GM19468 (cell line): ENCODE measurements at regions not wholly inside any gene's neighbourhood (a gene's known extent, or its start where the extent isn't known, plus 50 kb on each side); places are given as distances from the start of the nearest gene placed in this dataset.
"Not testable (repeated sequence)": the region's sequence is repeated elsewhere in the genome, so short reads cannot be mapped to it uniquely, and the experiment has no call there.

Source experiments
- ATAC-seq: cut with Tn5 transposase; IDR thresholded peaks from one replicate; pipeline ENCODE4 v1.9.1; 2021; ENCODE audit warnings: mild to moderate bottlenecking, moderate library complexity, moderate number of reproducible peaks; ENCODE audit not compliant: unreplicated experiment; ENCODE audit errors: extremely low read depth

GRCh38 chr15:96052154-96052553 is 278.3 kb upstream of the NR2F2 start:
- no peak for ATAC-seq

DNA sequence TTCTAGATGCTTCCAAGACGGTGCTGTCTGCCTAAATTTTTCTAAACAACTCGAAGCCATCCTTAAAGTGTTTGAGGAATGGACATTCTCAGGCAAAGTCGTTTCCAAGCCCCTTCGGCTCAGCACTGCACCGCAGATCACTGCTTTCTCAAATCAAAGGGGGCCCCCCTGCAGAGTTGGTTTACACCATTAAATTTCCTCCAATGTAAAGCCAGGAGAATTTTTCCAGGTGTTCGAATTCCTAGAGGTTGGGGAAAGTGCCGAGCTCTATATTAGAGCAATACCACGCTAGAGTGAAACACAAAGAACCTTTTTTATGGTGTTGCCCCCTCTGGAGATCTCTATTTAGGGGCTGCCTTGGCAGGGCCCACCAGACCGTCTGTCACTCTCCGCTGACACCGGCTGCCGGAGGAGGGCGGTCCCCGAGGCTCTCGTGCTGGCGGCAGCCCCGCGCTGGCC is 277.9 kb upstream of the NR2F2 start:
- no peak for ATAC-seq

GRCh38 chr15:96053031-96053780 is 277.3 kb upstream of the NR2F2 start:
- no peak for ATAC-seq

GRCh38 chr15:96053781-96054428 is 276.6 kb upstream of the NR2F2 start:
- ATAC-seq: no peak

GRCh38 chr15:96054621-96055020 is 275.9 kb upstream of the NR2F2 start:
- ATAC-seq: no peak

GRCh38 chr15:96058103-96058851 is 272.2 kb upstream of the NR2F2 start:
- ATAC-seq: peak; percentile 36

GRCh38 chr15:96058852-96059103 is 271.7 kb upstream of the NR2F2 start:
- not testable (repeated sequence) for ATAC-seq

- not testable (repeated sequence) for ATAC-seq
Measured at GRCh38 chr15:96060591-96060990, 269.9 kb upstream of the NR2F2 start.

GRCh38 chr15:96064351-96064756 is 266.1 kb upstream of the NR2F2 start:
- no peak for ATAC-seq

DNA sequence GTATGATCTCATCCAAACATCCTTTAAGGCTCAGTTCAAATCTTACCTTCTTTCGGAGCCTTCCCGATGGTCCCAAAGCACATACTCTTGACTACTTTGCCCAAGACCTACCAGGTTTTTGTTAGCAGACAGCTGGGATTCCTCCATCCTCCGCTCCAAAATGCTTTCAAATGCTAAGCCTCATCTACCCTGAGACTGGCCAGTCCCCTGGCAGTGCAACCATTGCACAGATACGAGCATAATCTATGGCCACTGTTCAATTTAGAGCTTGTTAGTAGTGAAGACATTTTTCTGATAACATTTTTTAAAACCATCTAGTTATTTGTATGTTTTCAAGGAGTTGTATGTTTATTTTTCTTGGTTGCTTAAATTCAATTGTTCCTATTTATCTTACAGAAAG is 264.4 kb upstream of the NR2F2 start:
- ATAC-seq: no peak

DNA sequence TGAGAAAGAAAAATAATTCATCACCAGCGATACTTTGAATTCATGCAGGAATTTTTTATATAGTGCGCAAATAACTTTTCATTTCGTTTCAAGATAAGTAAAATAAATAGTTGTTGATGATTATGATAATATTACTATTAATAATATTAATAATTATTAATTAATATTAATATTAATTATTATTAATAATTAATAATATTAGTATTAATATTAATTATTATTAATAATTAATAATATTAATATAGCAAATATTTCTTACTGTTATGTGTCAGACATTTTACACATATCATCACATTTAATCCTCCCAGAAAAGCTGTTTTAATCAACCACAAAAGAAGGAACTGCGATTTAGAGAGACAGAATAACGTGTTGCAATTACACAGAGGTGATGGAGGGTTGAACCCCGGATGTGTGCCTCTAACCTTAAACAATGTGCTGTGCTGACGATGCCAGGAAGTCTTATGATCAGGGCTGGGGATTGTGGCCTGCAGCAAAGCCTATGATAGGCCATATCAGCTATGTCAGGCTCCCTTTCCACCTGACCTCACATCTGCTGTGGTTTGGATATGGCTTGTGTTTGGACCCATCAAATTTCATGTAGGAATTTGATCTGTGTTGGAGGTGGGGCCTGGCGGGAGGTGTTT is 263.5 kb upstream of the NR2F2 start:
- ATAC-seq: no peak

GRCh38 chr15:96067677-96068076 is 262.8 kb upstream of the NR2F2 start:
- no peak for ATAC-seq

- ATAC-seq: no peak
Measured at GRCh38 chr15:96068897-96069296, 261.6 kb upstream of the NR2F2 start.

DNA sequence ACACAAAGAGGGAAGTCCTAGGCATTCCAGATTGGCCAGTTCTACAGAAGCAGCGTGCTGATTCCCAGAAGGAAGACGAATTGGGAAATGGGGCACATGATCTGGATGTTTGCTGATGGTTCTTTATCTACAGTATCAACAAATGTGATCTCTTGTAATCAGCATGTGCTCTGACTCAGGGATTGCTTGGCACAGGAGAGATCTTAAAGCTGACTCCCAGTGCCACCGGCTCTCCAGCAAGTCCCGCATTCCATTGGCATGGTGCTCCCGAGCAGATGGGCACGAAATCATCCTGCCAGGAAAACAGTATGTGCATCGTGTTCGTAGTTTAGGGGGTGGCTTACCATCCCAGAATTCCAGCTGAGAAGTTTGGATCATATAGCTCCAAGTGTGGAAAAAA is 259.9 kb upstream of the NR2F2 start:
- ATAC-seq: no peak

DNA sequence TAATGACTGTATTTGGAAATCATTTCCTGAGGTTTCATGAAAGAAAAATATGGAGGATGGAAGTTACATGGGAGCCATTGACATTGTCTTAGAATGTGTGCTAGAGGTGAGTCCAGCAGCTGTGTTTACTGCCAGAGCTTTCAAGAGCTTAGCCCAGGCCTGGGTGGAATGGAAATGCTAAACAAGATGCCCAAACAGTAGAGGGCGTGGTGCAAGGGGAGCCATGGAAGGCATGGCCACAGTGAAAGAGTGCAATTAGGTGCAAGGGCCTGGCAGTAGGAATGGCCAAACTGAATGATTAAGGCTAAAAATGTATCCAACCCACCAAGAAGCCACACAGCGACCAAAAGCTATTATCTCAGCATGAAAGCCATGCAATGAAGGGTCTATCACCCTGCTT is 257.7 kb upstream of the NR2F2 start:
- ATAC-seq: no peak

DNA sequence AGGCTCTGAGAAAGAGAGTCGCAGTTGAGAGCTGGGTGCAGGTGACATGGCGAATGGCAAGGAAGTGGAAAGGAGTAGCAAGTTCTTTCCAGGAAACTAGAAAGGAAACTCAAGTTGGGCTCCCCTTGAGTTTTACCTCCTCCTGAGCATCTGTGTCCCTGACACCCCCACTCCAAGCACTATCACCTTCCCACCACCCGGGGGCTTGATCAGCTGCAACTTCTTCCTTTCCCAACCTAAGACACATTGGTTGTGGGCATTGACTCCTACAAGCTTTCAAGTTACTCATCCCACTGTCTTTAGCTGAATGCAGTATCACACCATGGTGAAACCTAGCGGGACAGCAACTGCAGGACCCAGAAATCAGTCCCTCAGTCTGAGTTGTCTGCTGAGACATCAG is 256.6 kb upstream of the NR2F2 start:
- no peak for ATAC-seq

DNA sequence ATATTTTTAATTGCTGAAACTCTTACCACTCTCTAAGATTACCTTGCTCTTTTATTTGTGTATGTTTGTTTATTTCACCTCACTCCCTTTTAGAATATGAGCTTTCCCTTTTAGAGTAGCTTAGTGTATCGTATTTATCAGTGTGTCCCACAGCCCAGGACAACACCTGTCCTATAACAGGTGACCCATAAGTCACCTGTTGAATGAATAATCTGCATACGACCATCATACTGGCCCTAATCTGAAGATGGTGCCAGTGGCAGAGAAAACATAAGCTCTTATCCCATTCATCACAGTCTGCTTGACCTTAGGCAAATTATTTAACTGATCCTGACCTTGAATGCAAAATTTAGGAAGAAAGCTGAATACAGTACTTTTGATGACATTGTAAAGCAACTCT is 254.6 kb upstream of the NR2F2 start:
- ATAC-seq: no peak

DNA sequence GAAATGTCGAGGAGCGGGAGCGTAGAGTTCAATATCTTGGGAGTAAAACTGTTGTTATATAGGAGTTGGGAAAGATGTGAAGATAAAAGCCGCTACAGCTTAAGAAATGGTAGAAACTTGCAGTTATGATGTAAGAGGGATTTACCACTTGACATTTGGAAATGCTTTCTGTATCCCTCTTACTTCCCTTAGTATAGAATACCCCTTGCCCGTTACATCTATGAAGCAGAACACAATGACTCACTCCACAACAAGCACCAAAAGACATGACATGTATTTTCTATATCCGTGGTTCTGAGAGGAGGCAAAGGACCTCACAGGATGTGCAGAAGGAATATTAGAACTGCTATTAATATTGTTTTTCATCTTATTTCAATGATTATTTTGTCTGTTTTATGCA is 254.2 kb upstream of the NR2F2 start:
- ATAC-seq: no peak

- ATAC-seq: no peak
Measured at GRCh38 chr15:96079041-96079440, 251.5 kb upstream of the NR2F2 start.

DNA sequence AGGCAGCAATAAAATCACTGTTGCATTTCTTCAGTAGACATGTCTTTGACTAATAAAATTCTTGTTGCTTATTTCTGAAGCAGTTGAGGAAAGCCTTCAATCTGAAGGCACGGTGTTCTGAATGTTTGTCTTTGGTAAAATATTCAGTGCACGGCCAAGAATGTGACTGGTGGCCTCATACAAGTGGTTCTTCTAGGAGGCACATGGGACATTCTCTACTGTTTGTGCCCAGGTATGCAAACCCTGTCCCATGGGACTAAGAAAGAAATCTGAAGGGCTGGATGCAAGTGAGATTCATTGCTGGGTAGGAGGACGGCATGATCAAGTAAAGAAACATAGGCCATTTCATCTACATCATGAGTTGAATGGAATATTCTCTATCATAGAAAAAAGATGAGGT is 250.6 kb upstream of the NR2F2 start:
- no peak for ATAC-seq

DNA sequence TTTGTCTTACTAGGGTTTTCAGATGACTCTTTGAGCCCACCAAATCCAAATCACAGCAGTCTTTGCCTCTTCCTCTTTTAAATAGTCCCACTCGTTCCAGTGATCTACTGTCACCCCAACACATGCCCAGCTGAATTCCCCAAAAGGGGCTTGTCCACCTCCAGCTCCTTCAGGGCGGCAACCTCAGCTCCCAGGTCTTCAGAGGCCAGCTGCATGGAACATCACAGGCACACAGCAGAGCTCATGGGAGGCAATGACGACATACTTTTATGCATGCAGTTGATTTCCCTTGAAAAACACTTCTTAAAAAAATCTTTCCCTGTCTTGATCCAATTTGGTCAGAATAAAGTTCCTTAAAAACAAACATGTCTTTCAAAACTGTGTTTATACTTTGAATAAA is 244.3 kb upstream of the NR2F2 start:
- no peak for ATAC-seq
